ENCODE measurements at regions not wholly inside any gene's neighbourhood (a gene's known extent, or its start where the extent isn't known, plus 50 kb on each side); places are given as distances from the start of the nearest gene placed in this dataset.

DNA sequence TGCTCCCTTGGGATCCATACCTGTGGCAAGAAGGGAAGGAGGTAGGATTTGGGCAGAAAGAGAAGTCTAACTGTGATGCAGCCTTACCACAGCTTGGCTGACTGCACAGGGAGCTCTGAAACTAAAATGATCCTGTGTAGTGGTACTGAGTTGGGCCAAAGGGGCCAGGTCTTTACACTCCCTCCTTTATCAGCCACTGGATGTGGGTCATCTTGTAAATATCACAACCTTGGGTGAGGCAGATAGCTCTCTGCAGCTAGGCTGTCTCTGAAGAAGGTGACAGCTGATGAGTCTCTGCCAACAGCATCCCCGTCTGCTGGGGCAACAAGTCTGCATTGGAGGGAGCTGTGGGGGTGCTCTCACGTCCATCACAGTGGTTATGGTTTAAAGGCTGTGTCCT is 95.9 kb upstream of the CAND1 start:
- Histone ChIP-seq H3K4me1 (ENCODE audit: control insufficient read depth, insufficient read depth, low read length) (no peaks in the 10 kb centered on the region), H3K36me3 (ENCODE audit: insufficient read depth, low read length) (no peaks in the 10 kb centered on the region), H3K9ac (ENCODE audit: low read depth, low read length) (no peak overlapping the region), H3K9me3 (replicated peaks; ENCODE audit: low read length) (no peaks in the 10 kb centered on the region), H3K27me3 (ENCODE audit: control insufficient read depth, insufficient read depth, low read length) (peaks cover 6% of the 10 kb centered on the region), H3K4me3 (ENCODE audit: low read length) (no peak overlapping the region), H3K4me2 (ENCODE audit: low read length) (no peak overlapping the region)

DNA sequence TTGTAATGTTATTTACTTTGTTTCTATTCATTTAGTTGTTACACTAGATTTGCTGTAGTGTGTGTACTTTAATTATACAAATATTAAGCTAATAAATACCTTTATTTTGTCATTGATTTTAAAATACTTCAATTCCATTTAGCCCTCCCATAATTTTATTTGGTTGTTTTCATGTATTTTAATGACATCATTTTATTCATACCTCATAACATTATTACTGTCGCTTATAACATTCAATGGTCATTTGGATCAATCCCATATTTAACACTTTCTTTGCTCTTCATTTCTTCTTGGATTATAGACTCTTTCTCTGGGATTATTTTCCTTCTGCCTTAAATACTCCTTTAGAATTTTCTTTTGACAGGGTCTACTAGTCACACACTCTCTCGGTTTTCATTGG is 86.6 kb upstream of the CAND1 start:
- no peak overlapping the region for H3K4me2 ChIP-seq (ENCODE audit: low read length)
- no peaks in the 10 kb centered on the region for H3K9me3 ChIP-seq (replicated peaks; ENCODE audit: low read length)
- no peak overlapping the region for H3K4me3 ChIP-seq (ENCODE audit: low read length)
- H3K9ac ChIP-seq (ENCODE audit: low read depth, low read length), result no peak overlapping the region
- no peaks in the 10 kb centered on the region for H3K36me3 ChIP-seq (ENCODE audit: insufficient read depth, low read length)
- no peaks in the 10 kb centered on the region for H3K4me1 ChIP-seq (ENCODE audit: control insufficient read depth, insufficient read depth, low read length)
- H3K27me3 ChIP-seq (ENCODE audit: control insufficient read depth, insufficient read depth, low read length), result peaks cover under 1% of the 10 kb centered on the region

DNA sequence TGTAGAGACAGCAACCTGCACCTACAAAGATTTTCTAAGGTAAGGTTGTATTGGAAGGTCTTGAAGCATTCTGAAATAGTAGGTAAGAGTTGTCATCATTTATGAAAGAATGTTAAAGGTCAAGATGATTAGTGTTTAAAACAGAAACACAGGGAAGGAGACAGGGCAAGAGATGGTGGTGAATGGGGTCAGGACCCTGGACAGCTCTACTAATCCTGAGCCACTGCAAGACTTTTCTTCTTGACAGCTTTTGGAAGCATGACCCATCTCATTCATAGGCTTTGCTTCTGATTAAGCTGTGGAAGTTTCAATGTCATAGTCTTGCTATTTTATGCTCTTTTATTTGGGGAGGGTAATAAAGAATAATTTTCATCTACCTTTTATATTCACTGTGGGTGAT is 75.5 kb upstream of the CAND1 start:
- Histone ChIP-seq H3K9ac (ENCODE audit: low read depth, low read length) (no peak overlapping the region), H3K27me3 (ENCODE audit: control insufficient read depth, insufficient read depth, low read length) (no peaks in the 10 kb centered on the region), H3K4me2 (ENCODE audit: low read length) (no peak overlapping the region), H3K4me3 (ENCODE audit: low read length) (no peak overlapping the region), H3K4me1 (ENCODE audit: control insufficient read depth, insufficient read depth, low read length) (no peaks in the 10 kb centered on the region), H3K9me3 (replicated peaks; ENCODE audit: low read length) (no peaks in the 10 kb centered on the region), H3K36me3 (ENCODE audit: insufficient read depth, low read length) (no peaks in the 10 kb centered on the region)

DNA sequence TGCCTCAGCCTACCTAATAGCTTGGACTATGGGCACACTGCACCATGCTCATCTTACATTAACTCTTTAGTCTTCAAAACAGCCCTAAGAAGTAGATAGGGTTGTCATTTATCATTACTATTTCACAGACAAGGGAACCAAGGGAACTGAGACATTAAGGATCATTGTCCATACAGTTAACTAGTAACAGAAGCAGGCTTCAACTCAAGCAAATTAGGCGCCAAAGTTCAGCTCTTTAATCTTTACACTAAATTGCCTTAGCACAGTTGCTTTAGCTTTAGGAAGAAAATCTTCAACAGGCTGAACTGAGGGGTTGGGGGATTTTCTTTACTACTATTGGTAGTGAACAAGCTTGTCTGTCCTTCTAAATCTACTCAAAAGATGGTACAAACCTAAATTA is 68.8 kb upstream of the CAND1 start:
- Histone ChIP-seq H3K36me3 (ENCODE audit: insufficient read depth, low read length) (no peaks in the 10 kb centered on the region), H3K4me3 (ENCODE audit: low read length) (no peak overlapping the region), H3K9me3 (replicated peaks; ENCODE audit: low read length) (no peaks in the 10 kb centered on the region), H3K27me3 (ENCODE audit: control insufficient read depth, insufficient read depth, low read length) (no peaks in the 10 kb centered on the region), H3K4me2 (ENCODE audit: low read length) (no peak overlapping the region), H3K9ac (ENCODE audit: low read depth, low read length) (no peak overlapping the region), H3K4me1 (ENCODE audit: control insufficient read depth, insufficient read depth, low read length) (no peaks in the 10 kb centered on the region)

DNA sequence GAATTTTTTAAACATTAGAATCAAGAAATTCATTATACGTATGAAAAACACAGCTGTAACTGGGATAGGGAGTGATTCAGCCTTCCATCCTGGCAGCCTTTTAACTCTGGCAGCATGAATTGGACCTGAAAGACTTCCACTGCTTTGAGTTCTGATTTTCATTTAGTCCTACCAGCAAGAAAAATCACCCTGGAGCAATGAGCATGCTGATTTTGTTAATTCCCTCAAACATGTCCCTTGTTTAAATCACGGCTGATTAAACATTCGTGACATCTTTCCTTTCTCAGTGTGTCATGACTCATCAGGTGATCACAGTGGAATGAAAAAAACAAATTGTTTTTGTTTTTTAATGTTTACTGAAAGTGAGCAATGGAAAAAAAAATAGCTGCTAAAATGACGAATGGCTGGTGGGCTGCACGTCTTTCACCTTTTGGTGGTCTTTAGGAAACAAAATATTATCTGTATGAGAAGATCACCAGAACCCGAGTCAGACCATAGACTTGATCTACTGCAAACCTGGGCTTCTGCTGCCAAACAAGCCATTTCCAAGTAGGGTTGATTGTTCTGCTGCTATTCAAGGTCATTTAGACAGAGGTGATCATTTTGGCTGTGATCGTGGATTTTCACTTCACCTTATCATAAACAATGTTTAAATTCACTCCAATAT is 67.0 kb upstream of the CAND1 start:
- Histone ChIP-seq H3K4me3 (ENCODE audit: low read length) (no peak overlapping the region), H3K36me3 (ENCODE audit: insufficient read depth, low read length) (no peaks in the 10 kb centered on the region), H3K4me2 (ENCODE audit: low read length) (no peak overlapping the region), H3K27me3 (ENCODE audit: control insufficient read depth, insufficient read depth, low read length) (no peaks in the 10 kb centered on the region), H3K4me1 (ENCODE audit: control insufficient read depth, insufficient read depth, low read length) (no peaks in the 10 kb centered on the region), H3K9me3 (replicated peaks; ENCODE audit: low read length) (no peaks in the 10 kb centered on the region), H3K9ac (ENCODE audit: low read depth, low read length) (no peak overlapping the region)

DNA sequence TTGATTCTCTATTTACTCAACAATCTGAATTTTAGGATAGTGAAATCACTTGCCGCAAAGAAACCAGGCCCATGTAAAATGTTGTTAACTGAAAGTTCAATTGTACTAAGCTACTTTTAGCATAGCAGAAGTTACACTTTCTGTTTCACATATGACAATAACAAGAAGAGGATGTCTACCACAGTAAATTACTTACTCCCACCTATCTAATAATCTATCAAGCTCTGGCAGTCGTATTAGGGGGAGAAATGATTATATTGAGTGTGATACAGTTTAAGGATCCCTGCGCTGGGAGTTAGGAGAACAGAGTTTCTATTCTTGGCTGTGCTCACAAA is 66.5 kb upstream of the CAND1 start:
- Histone ChIP-seq H3K4me2 (ENCODE audit: low read length) (no peak overlapping the region), H3K9me3 (replicated peaks; ENCODE audit: low read length) (no peaks in the 10 kb centered on the region), H3K4me1 (ENCODE audit: control insufficient read depth, insufficient read depth, low read length) (no peaks in the 10 kb centered on the region), H3K36me3 (ENCODE audit: insufficient read depth, low read length) (no peaks in the 10 kb centered on the region), H3K9ac (ENCODE audit: low read depth, low read length) (no peak overlapping the region), H3K4me3 (ENCODE audit: low read length) (no peak overlapping the region), H3K27me3 (ENCODE audit: control insufficient read depth, insufficient read depth, low read length) (no peaks in the 10 kb centered on the region)

DNA sequence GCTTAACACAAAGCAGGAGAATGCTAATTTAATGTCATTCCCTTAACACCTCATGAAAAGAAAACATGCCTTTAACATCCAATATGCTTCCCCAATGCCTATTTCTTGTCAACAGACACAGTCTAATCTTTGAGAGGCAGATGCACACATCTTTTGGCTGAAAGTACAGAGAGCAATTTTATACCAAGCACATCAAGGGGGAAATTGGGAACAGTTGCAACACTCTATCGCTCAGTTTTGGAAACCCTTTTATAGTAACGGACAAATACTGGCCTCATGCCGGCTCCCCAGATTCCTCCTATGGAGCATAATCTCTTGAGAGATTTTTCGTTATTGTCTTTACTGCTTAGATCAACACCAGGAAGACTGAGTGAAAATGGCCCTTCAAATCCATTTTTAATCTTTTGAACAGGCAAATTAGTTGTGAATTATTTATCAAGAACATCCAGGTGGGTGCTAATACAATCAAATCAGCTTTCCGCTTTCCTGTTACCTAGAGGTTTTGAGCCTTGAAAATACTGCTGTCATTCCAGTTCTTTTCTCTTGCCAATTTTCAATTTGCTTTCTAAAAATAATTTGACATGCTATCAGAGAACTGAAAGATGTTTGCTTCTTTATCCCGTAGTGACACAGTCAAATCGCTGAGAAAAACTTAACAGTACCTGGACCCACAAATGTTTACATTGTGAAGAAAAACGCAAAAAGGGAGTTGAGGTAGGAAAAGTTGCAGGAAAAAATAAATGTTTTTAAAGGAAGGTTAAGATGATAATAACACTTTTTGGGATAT is 60.7 kb upstream of the CAND1 start:
- no peaks in the 10 kb centered on the region for H3K9me3 ChIP-seq (replicated peaks; ENCODE audit: low read length)
- H3K4me2 ChIP-seq (ENCODE audit: low read length), result no peak overlapping the region
- H3K36me3 ChIP-seq (ENCODE audit: insufficient read depth, low read length), result no peaks in the 10 kb centered on the region
- peaks cover 27% of the 10 kb centered on the region for H3K27me3 ChIP-seq (ENCODE audit: control insufficient read depth, insufficient read depth, low read length)
- no peak overlapping the region for H3K4me3 ChIP-seq (ENCODE audit: low read length)
- no peak overlapping the region for H3K9ac ChIP-seq (ENCODE audit: low read depth, low read length)
- H3K4me1 ChIP-seq (ENCODE audit: control insufficient read depth, insufficient read depth, low read length), result no peaks in the 10 kb centered on the region

DNA sequence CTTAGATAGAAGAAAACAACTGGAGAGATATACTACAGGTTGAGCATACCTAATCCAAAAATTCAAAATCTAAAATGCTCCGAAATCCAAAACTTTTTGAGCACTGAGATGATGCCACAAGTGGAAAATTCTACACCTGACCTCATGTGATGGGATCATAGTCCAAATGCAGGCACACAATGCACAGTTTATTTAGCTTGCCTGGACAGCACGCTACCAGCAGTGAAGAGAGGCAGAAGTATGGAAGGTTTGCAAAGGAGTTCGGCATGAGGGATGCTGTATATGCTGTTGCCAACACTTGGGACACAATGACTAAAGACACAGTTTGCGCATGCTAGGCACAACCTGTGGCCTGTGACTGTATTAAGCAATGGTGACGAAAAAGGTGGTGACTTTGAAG is 58.1 kb upstream of the CAND1 start:
- Histone ChIP-seq H3K36me3 (ENCODE audit: insufficient read depth, low read length) (no peaks in the 10 kb centered on the region), H3K9me3 (replicated peaks; ENCODE audit: low read length) (no peaks in the 10 kb centered on the region), H3K9ac (ENCODE audit: low read depth, low read length) (no peak overlapping the region), H3K27me3 (ENCODE audit: control insufficient read depth, insufficient read depth, low read length) (peaks cover 28% of the 10 kb centered on the region), H3K4me2 (ENCODE audit: low read length) (no peak overlapping the region), H3K4me1 (ENCODE audit: control insufficient read depth, insufficient read depth, low read length) (no peaks in the 10 kb centered on the region), H3K4me3 (ENCODE audit: low read length) (no peak overlapping the region)

DNA sequence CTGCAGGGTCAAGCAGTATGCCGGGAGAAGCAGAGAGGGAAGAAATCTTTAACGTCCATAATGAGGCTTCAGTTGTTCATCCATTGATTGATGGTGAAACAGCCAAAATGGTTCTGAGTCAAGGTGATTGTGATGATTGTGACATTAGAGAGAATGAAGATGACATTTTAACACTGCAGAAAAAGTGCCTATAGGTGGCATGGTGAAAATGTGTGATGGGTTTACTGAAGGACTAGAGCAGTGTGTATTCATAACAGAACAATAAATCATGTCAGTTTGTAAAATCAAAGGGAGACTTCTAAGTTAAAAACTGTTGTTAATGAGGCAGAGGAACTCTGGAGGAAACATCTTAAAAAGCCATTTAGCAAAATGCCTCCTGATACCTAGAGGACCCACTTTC is 57.7 kb upstream of the CAND1 start:
- no peaks in the 10 kb centered on the region for H3K4me1 ChIP-seq (ENCODE audit: control insufficient read depth, insufficient read depth, low read length)
- H3K9ac ChIP-seq (ENCODE audit: low read depth, low read length), result no peak overlapping the region
- no peaks in the 10 kb centered on the region for H3K36me3 ChIP-seq (ENCODE audit: insufficient read depth, low read length)
- no peak overlapping the region for H3K4me3 ChIP-seq (ENCODE audit: low read length)
- no peak overlapping the region for H3K4me2 ChIP-seq (ENCODE audit: low read length)
- H3K9me3 ChIP-seq (replicated peaks; ENCODE audit: low read length), result no peaks in the 10 kb centered on the region
- H3K27me3 ChIP-seq (ENCODE audit: control insufficient read depth, insufficient read depth, low read length), result peaks cover 33% of the 10 kb centered on the region

DNA sequence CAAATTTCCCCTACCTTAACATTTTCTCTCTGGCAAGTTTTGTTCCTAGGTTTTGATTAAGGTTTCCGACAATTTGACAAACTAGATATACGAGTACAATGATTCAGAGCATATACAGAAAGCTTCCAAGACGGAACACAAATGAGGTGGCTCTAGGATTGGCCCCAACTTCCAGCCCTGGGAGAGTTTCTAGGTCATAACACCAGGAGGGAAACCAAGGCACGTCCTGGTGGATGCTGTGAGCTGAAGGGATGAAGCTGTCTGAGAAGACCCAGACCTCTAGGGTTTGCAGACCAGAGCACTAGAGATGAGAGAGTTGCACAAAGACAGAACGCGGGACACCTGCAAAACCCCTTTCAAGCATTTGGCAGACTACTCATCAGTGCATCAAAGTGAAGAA is 51.5 kb upstream of the CAND1 start:
- Histone ChIP-seq H3K27me3 (ENCODE audit: control insufficient read depth, insufficient read depth, low read length) (peaks cover 9% of the 10 kb centered on the region), H3K9me3 (replicated peaks; ENCODE audit: low read length) (no peaks in the 10 kb centered on the region), H3K4me3 (ENCODE audit: low read length) (no peak overlapping the region), H3K4me2 (ENCODE audit: low read length) (no peak overlapping the region), H3K9ac (ENCODE audit: low read depth, low read length) (no peak overlapping the region), H3K4me1 (ENCODE audit: control insufficient read depth, insufficient read depth, low read length) (no peaks in the 10 kb centered on the region), H3K36me3 (ENCODE audit: insufficient read depth, low read length) (no peaks in the 10 kb centered on the region)
